ENCODE measurements at regions not wholly inside any gene's neighbourhood (a gene's known extent, or its start where the extent isn't known, plus 50 kb on each side); places are given as distances from the start of the nearest gene placed in this dataset.

DNA sequence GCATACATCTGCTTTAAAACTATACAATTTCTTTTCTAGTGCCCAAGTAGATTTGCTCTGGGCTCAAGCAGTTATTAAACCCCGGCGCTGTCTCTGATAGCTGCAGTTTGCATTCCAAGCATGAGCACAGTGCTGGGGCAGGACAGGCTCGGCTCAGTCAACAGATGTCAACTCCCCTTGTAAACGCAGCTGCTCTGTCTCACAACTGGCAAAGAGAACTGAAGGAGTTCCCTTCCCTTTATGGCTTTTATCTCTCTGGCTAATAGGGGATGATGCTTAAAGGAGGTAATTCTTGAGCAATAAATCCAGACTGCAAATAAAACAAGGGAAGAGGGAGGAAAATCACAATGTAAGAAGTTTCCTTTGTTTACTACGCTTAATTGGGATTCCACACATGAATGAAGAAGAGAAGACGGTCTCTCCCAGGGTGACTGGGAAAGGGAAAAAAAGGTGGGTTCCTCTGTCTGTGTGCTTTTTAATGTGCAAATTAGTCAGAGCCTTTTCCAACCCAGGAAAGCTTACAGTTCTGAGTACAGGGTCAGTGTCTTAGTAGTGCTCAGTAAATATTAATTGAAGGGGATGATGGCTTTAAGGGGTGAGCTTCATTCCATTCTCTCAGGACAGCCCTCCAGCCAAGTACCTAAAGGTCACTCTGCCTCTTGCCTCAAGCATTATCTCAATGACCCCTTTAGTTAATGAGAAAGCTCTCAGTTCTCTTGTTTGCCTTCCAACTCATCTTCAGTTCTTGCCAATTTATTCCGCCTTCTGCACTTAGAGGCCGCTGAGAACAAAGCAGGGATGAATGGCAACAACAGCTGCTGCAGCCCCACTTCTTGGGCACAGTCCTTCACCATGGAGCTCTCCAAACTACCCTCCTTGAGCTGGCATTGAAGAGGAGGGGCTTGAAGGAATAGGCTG, 155.7 kb upstream of the JADE1 start:
- TF ChIP-seq, protein P1, sequence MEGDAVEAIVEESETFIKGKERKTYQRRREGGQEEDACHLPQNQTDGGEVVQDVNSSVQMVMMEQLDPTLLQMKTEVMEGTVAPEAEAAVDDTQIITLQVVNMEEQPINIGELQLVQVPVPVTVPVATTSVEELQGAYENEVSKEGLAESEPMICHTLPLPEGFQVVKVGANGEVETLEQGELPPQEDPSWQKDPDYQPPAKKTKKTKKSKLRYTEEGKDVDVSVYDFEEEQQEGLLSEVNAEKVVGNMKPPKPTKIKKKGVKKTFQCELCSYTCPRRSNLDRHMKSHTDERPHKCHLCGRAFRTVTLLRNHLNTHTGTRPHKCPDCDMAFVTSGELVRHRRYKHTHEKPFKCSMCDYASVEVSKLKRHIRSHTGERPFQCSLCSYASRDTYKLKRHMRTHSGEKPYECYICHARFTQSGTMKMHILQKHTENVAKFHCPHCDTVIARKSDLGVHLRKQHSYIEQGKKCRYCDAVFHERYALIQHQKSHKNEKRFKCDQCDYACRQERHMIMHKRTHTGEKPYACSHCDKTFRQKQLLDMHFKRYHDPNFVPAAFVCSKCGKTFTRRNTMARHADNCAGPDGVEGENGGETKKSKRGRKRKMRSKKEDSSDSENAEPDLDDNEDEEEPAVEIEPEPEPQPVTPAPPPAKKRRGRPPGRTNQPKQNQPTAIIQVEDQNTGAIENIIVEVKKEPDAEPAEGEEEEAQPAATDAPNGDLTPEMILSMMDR (IDR thresholded peaks at IDR 0.05): no peak
- TF ChIP-seq POLR2AphosphoS5 (IDR thresholded peaks at IDR 0.05; ENCODE audit: low read depth, low read length) (no peak), TCF7L2 (IDR thresholded peaks at IDR 0.05; ENCODE audit: low read depth, low read length) (no peak), SIN3A (IDR thresholded peaks at IDR 0.05; ENCODE audit: borderline replicate concordance, insufficient read depth, low read depth, low read length) (no peak)
- TF ChIP-seq, protein P2, sequence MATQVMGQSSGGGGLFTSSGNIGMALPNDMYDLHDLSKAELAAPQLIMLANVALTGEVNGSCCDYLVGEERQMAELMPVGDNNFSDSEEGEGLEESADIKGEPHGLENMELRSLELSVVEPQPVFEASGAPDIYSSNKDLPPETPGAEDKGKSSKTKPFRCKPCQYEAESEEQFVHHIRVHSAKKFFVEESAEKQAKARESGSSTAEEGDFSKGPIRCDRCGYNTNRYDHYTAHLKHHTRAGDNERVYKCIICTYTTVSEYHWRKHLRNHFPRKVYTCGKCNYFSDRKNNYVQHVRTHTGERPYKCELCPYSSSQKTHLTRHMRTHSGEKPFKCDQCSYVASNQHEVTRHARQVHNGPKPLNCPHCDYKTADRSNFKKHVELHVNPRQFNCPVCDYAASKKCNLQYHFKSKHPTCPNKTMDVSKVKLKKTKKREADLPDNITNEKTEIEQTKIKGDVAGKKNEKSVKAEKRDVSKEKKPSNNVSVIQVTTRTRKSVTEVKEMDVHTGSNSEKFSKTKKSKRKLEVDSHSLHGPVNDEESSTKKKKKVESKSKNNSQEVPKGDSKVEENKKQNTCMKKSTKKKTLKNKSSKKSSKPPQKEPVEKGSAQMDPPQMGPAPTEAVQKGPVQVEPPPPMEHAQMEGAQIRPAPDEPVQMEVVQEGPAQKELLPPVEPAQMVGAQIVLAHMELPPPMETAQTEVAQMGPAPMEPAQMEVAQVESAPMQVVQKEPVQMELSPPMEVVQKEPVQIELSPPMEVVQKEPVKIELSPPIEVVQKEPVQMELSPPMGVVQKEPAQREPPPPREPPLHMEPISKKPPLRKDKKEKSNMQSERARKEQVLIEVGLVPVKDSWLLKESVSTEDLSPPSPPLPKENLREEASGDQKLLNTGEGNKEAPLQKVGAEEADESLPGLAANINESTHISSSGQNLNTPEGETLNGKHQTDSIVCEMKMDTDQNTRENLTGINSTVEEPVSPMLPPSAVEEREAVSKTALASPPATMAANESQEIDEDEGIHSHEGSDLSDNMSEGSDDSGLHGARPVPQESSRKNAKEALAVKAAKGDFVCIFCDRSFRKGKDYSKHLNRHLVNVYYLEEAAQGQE (IDR thresholded peaks at IDR 0.05; ENCODE audit: insufficient read depth in 1 of 2, low read depth in 2 of 2, low read length in 1 of 2): no peak
